Gastrocnemius medialis (tissue), 4 donors: ENCODE measurements at regions not wholly inside any gene's neighbourhood (a gene's known extent, or its start where the extent isn't known, plus 50 kb on each side); places are given as distances from the start of the nearest gene placed in this dataset.

ENCODE experiments used
- CTCF ChIP-seq, 5 experiments: fragments of 450-650 bp in 3 of 5; fragments of 200-600 bp in 2 of 5; sonication (generic) in 2 of 5; IDR thresholded peaks in 4 of 5; conservative IDR thresholded peaks in 1 of 5; 1 replicate in 4 of 5; 2 replicates in 1 of 5; pipeline ENCODE4 v1.5.1; 2016 to 2019; ENCODE audit warnings: antibody characterized with exemption in 5 of 5, mild to moderate bottlenecking in 3 of 5, moderate library complexity in 3 of 5
- POLR2A ChIP-seq, 2 donors: fragments of 450-650 bp; IDR thresholded peaks; one replicate each; pipeline ENCODE4 v1.6.1; 2017; ENCODE audit warnings: antibody characterized with exemption in 2 of 2, mild to moderate bottlenecking in 2 of 2, moderate library complexity in 2 of 2

DNA sequence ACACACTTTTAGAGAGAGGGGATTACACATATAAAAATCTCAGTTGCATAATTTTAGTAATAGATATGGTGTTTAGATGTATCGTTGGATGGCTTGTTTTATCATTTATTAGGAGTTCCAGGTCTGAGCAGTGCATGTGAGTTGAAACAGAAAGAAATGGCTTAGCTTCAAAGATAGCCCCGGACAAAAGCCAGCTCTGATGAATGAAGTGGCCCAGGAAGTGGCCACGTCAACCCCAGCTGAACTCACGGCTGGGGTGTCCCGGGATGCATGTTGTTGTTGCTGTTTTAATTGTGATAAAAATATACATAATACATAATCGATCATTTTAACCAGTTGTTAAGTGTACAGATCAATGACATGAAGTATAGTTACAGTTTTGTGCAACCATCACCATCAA, 1513.6 kb downstream of the BRD1 start:
- TF ChIP-seq CTCF (IDR thresholded peaks at IDR 0.05 in 4 of 5, conservative IDR thresholded peaks at IDR 0.05 in 1 of 5) = no peak
- no peak for TF ChIP-seq POLR2A (IDR thresholded peaks at IDR 0.05)
